GM18861 (cell line): ENCODE measurements at regions not wholly inside any gene's neighbourhood (a gene's known extent, or its start where the extent isn't known, plus 50 kb on each side); places are given as distances from the start of the nearest gene placed in this dataset.
"Not testable (repeated sequence)": the region's sequence is repeated elsewhere in the genome, so short reads cannot be mapped to it uniquely, and the experiment has no call there.

Experiments used
- ATAC-seq: cut with Tn5 transposase; IDR thresholded peaks from one replicate; pipeline ENCODE4 v1.9.1; 2021; ENCODE audit not compliant: unreplicated experiment

GRCh38 chr6:60797831-60798230 lies 1488.2 kb downstream of the KHDRBS2 start:
- ATAC-seq: not testable (repeated sequence)

GRCh38 chr6:60789601-60790000 lies 1496.4 kb downstream of the KHDRBS2 start:
- not testable (repeated sequence) for ATAC-seq

- ATAC-seq: not testable (repeated sequence)
Measured at GRCh38 chr6:60782698-60783464, 1503.1 kb downstream of the KHDRBS2 start.

GRCh38 chr6:60779591-60779990 lies 1506.4 kb downstream of the KHDRBS2 start:
- not testable (repeated sequence) for ATAC-seq

- ATAC-seq: not testable (repeated sequence)
Measured at GRCh38 chr6:60767791-60768499, 1518.1 kb downstream of the KHDRBS2 start.

GRCh38 chr6:60765331-60765730 lies 1520.7 kb downstream of the KHDRBS2 start:
- not testable (repeated sequence) for ATAC-seq

- ATAC-seq: not testable (repeated sequence)
Measured at GRCh38 chr6:60763464-60764080, 1522.5 kb downstream of the KHDRBS2 start.

- not testable (repeated sequence) for ATAC-seq
Measured at GRCh38 chr6:60760928-60761327, 1525.1 kb downstream of the KHDRBS2 start.

- ATAC-seq: not testable (repeated sequence)
Measured at GRCh38 chr6:60759149-60759825, 1526.7 kb downstream of the KHDRBS2 start.

GRCh38 chr6:60758725-60759124 lies 1527.3 kb downstream of the KHDRBS2 start:
- ATAC-seq: not testable (repeated sequence)

GRCh38 chr6:60754879-60755278 lies 1531.1 kb downstream of the KHDRBS2 start:
- no peak for ATAC-seq

GRCh38 chr6:60750353-60751081 lies 1535.5 kb downstream of the KHDRBS2 start:
- ATAC-seq: not testable (repeated sequence)

GRCh38 chr6:60747765-60748556 lies 1538.1 kb downstream of the KHDRBS2 start:
- not testable (repeated sequence) for ATAC-seq

- ATAC-seq: peak; percentile 66
Measured at GRCh38 chr6:60737764-60738425, 1548.1 kb downstream of the KHDRBS2 start.

- not testable (repeated sequence) for ATAC-seq
Measured at GRCh38 chr6:60737315-60737714, 1548.7 kb downstream of the KHDRBS2 start.

GRCh38 chr6:60723935-60724334 lies 1562.1 kb downstream of the KHDRBS2 start:
- not testable (repeated sequence) for ATAC-seq

GRCh38 chr6:60695232-60695631 lies 1590.8 kb downstream of the KHDRBS2 start:
- no peak for ATAC-seq

GRCh38 chr6:60687085-60687484 lies 1598.9 kb downstream of the KHDRBS2 start:
- ATAC-seq: no peak

GRCh38 chr6:60681806-60682205 lies 1604.2 kb downstream of the KHDRBS2 start:
- ATAC-seq: no peak
